GM21381 (cell line): ENCODE measurements at regions not wholly inside any gene's neighbourhood (a gene's known extent, or its start where the extent isn't known, plus 50 kb on each side); places are given as distances from the start of the nearest gene placed in this dataset.

Source experiments
- ATAC-seq: cut with Tn5 transposase; IDR thresholded peaks from one replicate; pipeline ENCODE4 v1.9.1; 2021; ENCODE audit warnings: mild to moderate bottlenecking, moderate library complexity; ENCODE audit not compliant: unreplicated experiment

GRCh38 chr3:43783987-43784639 lies 93.4 kb downstream of the ABHD5 start:
- ATAC-seq, result no peak

DNA sequence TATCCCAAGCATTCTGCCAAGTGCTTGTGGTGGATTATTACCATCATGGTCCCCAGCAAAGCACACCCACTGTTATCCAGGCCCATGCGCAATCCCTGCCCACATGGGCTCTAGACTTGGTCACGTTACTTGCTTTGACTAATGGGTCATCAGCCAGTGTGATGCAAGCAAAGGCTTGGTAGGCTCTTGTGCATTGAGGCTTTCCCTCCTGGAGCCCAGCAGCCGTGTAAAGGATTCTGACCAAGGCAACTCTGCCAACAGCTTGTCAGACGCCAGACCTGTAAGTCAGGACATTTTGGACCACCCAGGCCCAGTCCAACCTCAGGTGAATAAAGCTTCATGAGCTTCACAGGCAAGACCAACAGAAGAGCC lies 93.9 kb downstream of the ABHD5 start:
- ATAC-seq, result no peak

- no peak for ATAC-seq
These were observed 94.8 kb downstream of the ABHD5 start for GRCh38 chr3:43785551-43785950.

GRCh38 chr3:43786102-43786501 lies 95.4 kb downstream of the ABHD5 start:
- ATAC-seq, result no peak

DNA sequence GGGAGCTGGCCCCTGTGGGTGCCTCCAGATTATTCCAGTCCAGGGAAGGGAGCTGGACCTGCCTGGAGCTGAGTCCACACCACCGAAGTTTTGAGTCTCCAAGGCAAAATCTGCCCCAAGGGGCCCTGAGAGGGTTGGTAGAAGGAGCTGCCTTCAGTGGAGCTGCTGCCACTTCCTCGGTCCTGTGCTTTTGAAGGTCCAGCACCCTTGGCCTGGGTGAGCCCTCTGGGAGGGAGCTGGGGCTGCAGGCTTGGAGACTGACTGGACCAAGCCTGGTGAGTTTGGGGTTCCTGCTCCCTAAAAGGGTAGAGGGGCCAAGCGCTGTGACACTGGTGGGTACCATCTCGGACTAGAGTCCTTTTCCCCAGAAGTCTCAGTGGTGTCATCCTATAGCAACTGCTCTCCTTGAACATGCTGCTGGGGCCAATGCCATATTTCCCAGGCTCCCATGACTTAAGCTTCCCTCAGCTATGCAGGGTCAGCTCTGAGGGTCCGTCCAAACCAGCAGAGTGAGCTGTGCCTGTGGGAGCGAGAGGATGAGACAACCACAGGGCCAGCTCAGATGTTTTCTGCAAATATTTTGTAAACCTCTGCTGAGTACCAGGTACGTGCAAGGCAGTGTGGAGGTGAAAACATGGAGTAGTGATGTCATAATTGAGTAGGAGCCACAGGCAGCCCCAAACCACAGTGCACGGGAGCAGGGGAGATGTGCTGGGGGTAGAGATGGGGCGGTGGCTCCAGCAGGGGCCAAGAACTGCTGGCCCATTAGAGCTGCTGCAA lies 96.0 kb downstream of the ABHD5 start:
- no peak for ATAC-seq

DNA sequence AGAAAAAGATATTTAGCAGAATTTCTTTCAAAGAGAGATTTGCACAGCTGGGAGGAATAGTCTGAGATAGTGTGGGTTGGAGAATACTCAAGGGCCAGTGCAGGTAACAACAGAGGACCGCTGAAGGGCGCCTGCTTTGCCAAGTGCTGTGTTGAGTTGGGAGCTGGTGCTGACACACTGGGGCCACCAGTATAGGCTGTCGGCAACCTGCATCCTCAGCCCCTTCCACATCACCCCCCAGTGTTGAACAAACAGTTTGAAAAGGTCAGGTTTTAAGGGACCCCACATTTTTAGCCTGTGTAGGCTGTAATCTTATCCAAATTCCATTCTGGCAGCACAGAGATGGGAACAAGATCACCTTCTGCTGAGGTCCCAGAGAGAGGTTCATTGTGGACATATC lies 96.6 kb downstream of the ABHD5 start:
- ATAC-seq, result no peak

DNA sequence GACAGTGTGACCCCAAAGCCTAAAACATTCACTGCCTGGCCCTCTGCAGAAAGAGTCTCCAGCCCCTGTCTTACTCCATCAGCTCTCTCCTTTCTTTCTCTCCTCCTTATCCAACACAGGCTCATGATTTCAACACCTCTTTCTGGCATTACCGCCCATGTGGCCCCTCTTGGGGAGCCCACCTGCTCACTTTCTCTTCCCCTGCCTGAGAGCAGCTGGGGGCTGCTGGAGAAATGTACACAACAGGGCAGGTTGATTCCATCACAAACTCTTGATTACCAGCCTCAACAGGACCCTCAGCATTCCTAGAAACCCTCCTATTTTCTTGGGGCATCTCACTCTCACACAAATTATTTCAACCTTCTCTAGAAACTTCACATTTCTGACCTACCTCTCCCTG lies 98.3 kb downstream of the ABHD5 start:
- ATAC-seq, result no peak

GRCh38 chr3:43790060-43790459 lies 99.3 kb downstream of the ABHD5 start:
- no peak for ATAC-seq

DNA sequence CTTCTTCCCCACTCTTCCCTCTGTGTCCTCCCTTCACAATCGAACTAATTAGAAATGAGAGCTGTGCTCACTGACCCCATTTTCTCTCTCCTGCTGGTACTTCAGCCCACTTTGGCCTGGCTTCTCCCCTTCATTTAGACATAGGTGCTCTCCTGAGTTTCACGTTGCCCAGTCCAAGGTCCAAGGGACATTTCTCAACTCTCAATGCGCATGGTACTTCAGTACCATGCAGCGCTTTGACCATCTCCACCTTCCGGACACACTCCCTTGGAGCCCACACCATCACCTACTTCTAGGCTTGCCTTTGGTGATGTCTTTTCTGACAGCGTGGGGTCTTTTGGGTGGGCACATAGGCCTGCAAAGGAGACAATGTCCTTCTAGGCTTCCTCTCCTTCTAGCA lies 99.7 kb downstream of the ABHD5 start:
- no peak for ATAC-seq

DNA sequence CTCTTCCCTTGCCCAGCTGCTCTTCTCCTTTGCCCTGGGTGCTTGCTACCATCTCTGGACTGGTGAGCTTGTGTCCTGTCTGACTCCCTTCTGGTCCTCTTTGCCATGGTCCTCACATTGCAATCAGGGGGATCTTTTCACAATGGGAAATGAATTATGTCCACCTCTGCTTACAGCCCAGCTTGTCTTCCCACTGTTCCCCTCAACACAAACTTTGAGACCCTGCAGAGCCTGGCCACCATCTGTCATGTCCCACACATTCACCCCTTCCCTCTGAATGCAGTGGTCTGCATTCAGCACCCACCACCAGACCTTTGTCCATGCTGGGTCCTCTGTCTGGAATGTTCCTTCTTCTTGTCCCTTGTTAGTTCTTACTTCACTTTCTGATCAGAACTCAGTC lies 100.5 kb downstream of the ABHD5 start:
- ATAC-seq, result no peak

- ATAC-seq, result no peak
These were observed 102.2 kb downstream of the ABHD5 start for GRCh38 chr3:43792904-43793303.

- no peak for ATAC-seq
These were observed 103.1 kb downstream of the ABHD5 start for GRCh38 chr3:43793648-43794372.

GRCh38 chr3:43794776-43795175 lies 104.0 kb downstream of the ABHD5 start:
- no peak for ATAC-seq

DNA sequence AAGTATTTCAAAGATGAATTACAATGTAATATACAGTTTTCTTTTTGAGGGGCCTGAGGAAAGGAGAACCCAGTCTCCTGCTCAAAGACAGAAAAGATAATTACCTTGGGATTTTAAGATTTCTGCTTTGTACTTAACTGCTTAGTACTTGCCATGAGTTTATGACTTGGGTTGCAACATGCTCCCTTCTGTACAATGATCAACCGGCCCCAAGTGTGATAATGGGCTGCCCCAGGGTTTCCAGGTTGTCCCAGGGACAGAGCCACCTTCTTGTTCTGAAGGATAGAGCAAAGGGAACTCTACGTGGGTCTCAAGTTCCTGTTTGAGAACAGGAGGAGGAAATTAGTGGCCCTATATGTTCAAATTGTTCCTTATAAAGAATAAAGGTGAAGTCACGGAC lies 104.8 kb downstream of the ABHD5 start:
- no peak for ATAC-seq

DNA sequence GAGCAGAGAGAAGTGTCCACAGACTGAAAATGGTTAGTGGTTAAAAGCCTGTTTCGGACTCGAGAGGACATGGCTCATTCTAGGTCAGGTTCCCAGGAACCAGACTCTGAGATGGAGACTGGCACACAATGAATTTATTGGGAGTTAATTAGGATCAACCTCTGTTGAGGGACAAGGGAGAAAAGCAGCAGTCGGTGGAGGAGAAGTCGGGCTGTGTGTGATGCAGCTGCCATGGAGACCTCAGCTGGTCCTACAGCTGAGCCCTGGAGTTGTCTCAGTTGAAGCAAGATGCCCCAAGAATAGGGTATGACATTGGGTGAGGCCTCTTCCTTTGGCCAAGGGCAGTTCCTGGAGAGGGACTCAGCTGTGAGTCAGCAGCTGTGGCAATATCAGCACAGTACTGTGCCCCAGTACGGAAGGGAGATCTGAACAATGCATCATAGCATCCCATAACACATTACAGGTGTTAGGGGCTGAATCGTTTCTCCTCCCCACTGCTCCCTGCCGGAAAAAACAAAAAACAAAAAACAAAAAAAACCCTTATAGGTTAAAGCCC lies 105.4 kb downstream of the ABHD5 start:
- no peak for ATAC-seq

GRCh38 chr3:43797794-43798193 lies 107.1 kb downstream of the ABHD5 start:
- ATAC-seq, result no peak

DNA sequence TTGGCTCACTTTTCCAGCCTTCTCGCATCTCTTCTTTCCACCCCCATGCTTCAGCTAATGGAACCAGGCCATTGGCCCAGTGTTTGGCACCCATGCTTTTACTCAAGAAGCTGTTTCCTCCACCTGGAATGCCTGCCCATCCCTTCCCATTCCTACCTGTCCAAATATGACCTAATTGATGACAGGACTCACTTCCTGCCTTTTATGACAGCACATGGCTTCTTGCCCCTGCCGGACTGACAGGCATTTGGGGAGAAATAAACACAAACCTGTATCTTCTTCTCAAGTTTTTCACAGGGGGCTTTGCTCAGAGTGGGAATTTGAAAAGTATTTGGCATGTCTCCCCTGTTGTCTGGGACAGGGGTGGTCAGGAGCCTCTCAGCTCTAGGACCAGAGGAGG lies 120.1 kb downstream of the ABHD5 start:
- no peak for ATAC-seq

- no peak for ATAC-seq
These were observed 123.7 kb downstream of the ABHD5 start for GRCh38 chr3:43814461-43814860.

- ATAC-seq, result no peak
These were observed 125.6 kb downstream of the ABHD5 start for GRCh38 chr3:43816372-43816771.

- ATAC-seq, result no peak
These were observed 126.3 kb downstream of the ABHD5 start for GRCh38 chr3:43817064-43817463.

DNA sequence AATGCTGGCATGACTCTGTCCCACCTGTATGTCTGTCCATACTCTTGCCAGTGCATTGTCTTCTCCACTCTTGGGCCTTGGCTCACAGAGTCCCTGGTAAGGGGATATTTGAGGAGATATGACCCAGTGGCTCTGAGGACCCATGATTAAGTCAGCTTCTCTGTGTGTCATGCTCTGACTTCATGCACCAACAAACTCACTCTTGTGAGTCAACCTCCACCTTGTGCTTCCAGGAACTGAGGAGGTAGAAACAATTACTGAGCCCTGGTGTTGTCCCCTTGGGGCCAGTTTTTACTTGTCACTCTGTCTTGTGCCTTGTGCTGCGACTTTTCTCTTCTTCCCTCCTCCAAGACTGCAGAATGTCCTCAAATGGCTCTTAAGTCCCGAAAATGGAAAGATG lies 127.1 kb downstream of the ABHD5 start:
- ATAC-seq, result no peak

DNA sequence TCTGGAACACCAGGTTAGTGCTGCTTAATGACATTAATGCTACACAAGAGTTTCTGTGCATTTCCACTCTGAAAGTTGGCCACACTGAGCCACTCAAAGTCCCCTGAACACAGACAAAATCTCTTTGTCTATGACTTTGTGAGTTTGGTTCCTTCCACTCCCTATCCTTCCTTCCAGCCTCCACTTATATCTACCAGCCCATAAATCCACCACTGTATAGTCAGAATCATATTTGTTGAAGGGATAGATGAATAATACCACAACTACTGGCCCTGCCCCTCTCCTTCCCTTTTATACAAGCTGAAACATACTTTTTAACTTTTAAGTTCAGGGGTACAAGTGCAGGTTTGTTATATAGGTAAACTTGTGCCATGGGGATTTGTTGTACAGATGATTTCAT lies 127.5 kb downstream of the ABHD5 start:
- ATAC-seq, result no peak
